HTR-8/SVneo (cell line): ENCODE measurements at regions not wholly inside any gene's neighbourhood (a gene's known extent, or its start where the extent isn't known, plus 50 kb on each side); places are given as distances from the start of the nearest gene placed in this dataset.
"Not testable (repeated sequence)": the region's sequence is repeated elsewhere in the genome, so short reads cannot be mapped to it uniquely, and the experiment has no call there.

Source experiments
- DNase-seq: peaks from one replicate; pipeline ENCODE4 v3.0.0; 2011; ENCODE audit warnings: low spot score, mixed read lengths; ENCODE audit not compliant: insufficient read length
- FAIRE-seq: peaks from 2 replicates; lab custom pipeline; 2011; peaks lifted over from hg19 to GRCh38; lab: Jason Lieb, UNC

GRCh38 chr3:150249779-150250470 is 158.2 kb upstream of the TSC22D2 start:
- FAIRE-seq (no peak), DNase-seq (no peak)

GRCh38 chr3:150248888-150249681 is 159.0 kb upstream of the TSC22D2 start:
- no peak for FAIRE-seq
- DNase-seq = no peak

- DNase-seq (peak; percentile 36), FAIRE-seq (no peak)
Measured at GRCh38 chr3:150248116-150248887, 159.8 kb upstream of the TSC22D2 start.

- DNase-seq (no peak), FAIRE-seq (no peak)
Measured at GRCh38 chr3:150247441-150247840, 160.7 kb upstream of the TSC22D2 start.

- DNase-seq = no peak
- no peak for FAIRE-seq
Measured at GRCh38 chr3:150243466-150243865, 164.6 kb upstream of the TSC22D2 start.

GRCh38 chr3:150242220-150242936 is 165.7 kb upstream of the TSC22D2 start:
- no peak for DNase-seq
- peak; percentile 20 for FAIRE-seq

- FAIRE-seq (no peak), DNase-seq (no peak)
Measured at GRCh38 chr3:150240891-150241290, 167.2 kb upstream of the TSC22D2 start.

GRCh38 chr3:150239766-150240165 is 168.3 kb upstream of the TSC22D2 start:
- FAIRE-seq (no peak), DNase-seq (no peak)

GRCh38 chr3:150238995-150239619 is 169.0 kb upstream of the TSC22D2 start:
- FAIRE-seq (no peak), DNase-seq (no peak)

- DNase-seq (no peak), FAIRE-seq (no peak)
Measured at GRCh38 chr3:150238048-150238802, 169.9 kb upstream of the TSC22D2 start.

GRCh38 chr3:150237490-150237889 is 170.6 kb upstream of the TSC22D2 start:
- peak; percentile 48 for FAIRE-seq
- DNase-seq = peak; percentile 60

- no peak for DNase-seq
- FAIRE-seq = no peak
Measured at GRCh38 chr3:150236316-150237082, 171.6 kb upstream of the TSC22D2 start.

- DNase-seq (no peak), FAIRE-seq (no peak)
Measured at GRCh38 chr3:150235799-150236198, 172.3 kb upstream of the TSC22D2 start.

- DNase-seq = no peak
Measured at GRCh38 chr3:150232992-150233451, 175.1 kb upstream of the TSC22D2 start.

GRCh38 chr3:150230037-150230436 is 178.1 kb upstream of the TSC22D2 start:
- DNase-seq = no peak
- FAIRE-seq = no peak

More at GRCh38 chr3:150232992-150233451, 175.1 kb upstream of the TSC22D2 start:
- FAIRE-seq = no peak

GRCh38 chr3:150228626-150229025 is 179.5 kb upstream of the TSC22D2 start:
- not testable (repeated sequence) for FAIRE-seq, DNase-seq

GRCh38 chr3:150227839-150228238 is 180.3 kb upstream of the TSC22D2 start:
- peak; percentile 70 for DNase-seq
- no peak for FAIRE-seq

GRCh38 chr3:150225986-150226385 is 182.1 kb upstream of the TSC22D2 start:
- no peak for FAIRE-seq
- DNase-seq = no peak
